Endothelial cell of umbilical vein (primary cell): ENCODE measurements at regions not wholly inside any gene's neighbourhood (a gene's known extent, or its start where the extent isn't known, plus 50 kb on each side); places are given as distances from the start of the nearest gene placed in this dataset.

Source experiments
- BruUV-seq: library from RNA; stranded (reverse); fragments of 400-500 nt; replicated peaks from 2 replicates; lab custom pipeline; 2021; lab: Mats Ljungman, UMichigan
- CTCF ChIA-PET: fragments of 300-600, 350-600 bp; sonication (Branson Sonifier 250); formaldehyde crosslinking; loops from one replicate; lab custom pipeline; 2021; ENCODE audit warnings: antibody characterized with exemption, inconsistent platforms; lab: Charles Lee
- POLR2A ChIA-PET: fragments of 300-600, 350-600 bp; sonication (Branson Sonifier 250); formaldehyde crosslinking; loops from one replicate; lab custom pipeline; 2021; ENCODE audit warnings: antibody characterized with exemption, inconsistent platforms; lab: Charles Lee
- DNase-seq: peaks from one replicate; pipeline ENCODE4 v3.0.0-alpha.2; 2011; ENCODE audit warnings: low read depth, low spot score
- FAIRE-seq: peaks from 2 replicates; lab custom pipeline; 2011; peaks lifted over from hg19 to GRCh38; lab: Jason Lieb, UNC
- H2AFZ ChIP-seq: 2 replicates; pipeline ENCODE4 v1.6.0; 2012; ENCODE audit warnings: low read depth, low read length, control low read depth, inconsistent platforms
- H3K27ac ChIP-seq: 2 replicates; pipeline ENCODE4 v1.5.1; 2011; ENCODE audit warnings: low read depth, mild to moderate bottlenecking, control low read depth, low read length, moderate library complexity; ENCODE audit not compliant: insufficient read depth
- H3K27me3 ChIP-seq, 2 experiments: 2 replicates each; pipeline versions ENCODE4 v1.6.0 to v1.6.1; 2011; ENCODE audit warnings: low read length in 2 of 2, mixed read lengths in 1 of 2; ENCODE audit not compliant: control insufficient read depth in 2 of 2, insufficient read depth in 2 of 2
- H3K36me3 ChIP-seq, 2 experiments: 2 replicates in 1 of 2; 3 replicates in 1 of 2; pipeline ENCODE4 v1.5.1; 2011; ENCODE audit warnings: low read length in 2 of 2, mild to moderate bottlenecking in 1 of 2, moderate library complexity in 1 of 2; ENCODE audit not compliant: control insufficient read depth in 2 of 2, insufficient read depth in 2 of 2; ENCODE audit errors: extremely low read depth in 1 of 2
- H3K4me1 ChIP-seq: 3 replicates; pipeline ENCODE4 v1.5.1; 2011; ENCODE audit warnings: mild to moderate bottlenecking, low read length; ENCODE audit not compliant: control insufficient read depth, insufficient read depth; ENCODE audit errors: extremely low read depth
- H3K4me2 ChIP-seq: 2 replicates; pipeline ENCODE4 v1.6.1; 2011; ENCODE audit warnings: low read length, control low read depth, mixed read lengths; ENCODE audit not compliant: insufficient read depth
- H3K4me3 ChIP-seq, 3 experiments: fragments of 200-600 bp in 1 of 3; sonication (generic), shearing (Covaris generic) in 1 of 3; replicated peaks in 1 of 3; 2 replicates each; pipeline ENCODE4 v1.5.1; 2011 to 2016; ENCODE audit warnings: control low read depth in 3 of 3, low read length in 3 of 3, mild to moderate bottlenecking in 2 of 3, inconsistent platforms in 1 of 3, low read depth in 1 of 3, moderate library complexity in 1 of 3; ENCODE audit not compliant: insufficient read depth in 1 of 3
- H3K79me2 ChIP-seq: 2 replicates; pipeline ENCODE4 v1.6.0; 2012; ENCODE audit warnings: low read length, inconsistent platforms; ENCODE audit not compliant: control insufficient read depth, insufficient read depth
- H3K9ac ChIP-seq: replicated peaks from 2 replicates; pipeline ENCODE3; 2011; ENCODE audit warnings: low read length, control low read depth; ENCODE audit not compliant: insufficient read depth; ENCODE audit errors: extremely low read depth
- H3K9me1 ChIP-seq: replicated peaks from 3 replicates; pipeline ENCODE4 v1.6.0; 2011; ENCODE audit warnings: mild to moderate bottlenecking, low read length; ENCODE audit not compliant: control insufficient read depth, insufficient read depth; ENCODE audit errors: extremely low read depth
- H3K9me3 ChIP-seq: replicated peaks from 2 replicates; pipeline ENCODE4 v1.5.1; 2012; ENCODE audit warnings: low read length, inconsistent platforms; ENCODE audit not compliant: control insufficient read depth, insufficient read depth
- H4K20me1 ChIP-seq: replicated peaks from 2 replicates; pipeline ENCODE3; 2011; ENCODE audit warnings: mild to moderate bottlenecking, low read length; ENCODE audit not compliant: control insufficient read depth, insufficient read depth; ENCODE audit errors: extremely low read depth
- CTCF ChIP-seq, 2 donors: IDR thresholded peaks; 1 replicate in 1 of 2; 2 replicates in 1 of 2; pipeline ENCODE4 v1.5.1; 2011; ENCODE audit warnings: low read length in 2 of 2, mild to moderate bottlenecking in 2 of 2, moderate library complexity in 2 of 2, control low read depth in 1 of 2, inconsistent platforms in 1 of 2, low read depth in 1 of 2; ENCODE audit not compliant: insufficient read depth in 1 of 2; ENCODE audit errors: extremely low read depth in 1 of 2
- EZH2 ChIP-seq: IDR thresholded peaks from 2 replicates; pipeline ENCODE4 v1.6.1; 2012; ENCODE audit warnings: borderline replicate concordance, low read depth, mild to moderate bottlenecking, moderate library complexity, low read length, inconsistent platforms; ENCODE audit not compliant: severe bottlenecking
- FOS ChIP-seq: IDR thresholded peaks from 2 replicates; pipeline ENCODE4 v1.6.1; 2011; ENCODE audit warnings: mild to moderate bottlenecking, low read length, moderate library complexity, borderline replicate concordance; ENCODE audit not compliant: insufficient read depth
- GATA2 ChIP-seq: IDR thresholded peaks from 2 replicates; pipeline ENCODE4 v1.7.0; 2011; ENCODE audit warnings: low read depth, mild to moderate bottlenecking, moderate library complexity, mixed read lengths, low read length; ENCODE audit not compliant: insufficient read length, insufficient read depth
- MAX ChIP-seq: IDR thresholded peaks from 2 replicates; pipeline ENCODE4 v1.6.1; 2011; ENCODE audit not compliant: insufficient read depth, insufficient read length
- MYC ChIP-seq: IDR thresholded peaks from one replicate; pipeline ENCODE4 v1.6.1; 2011; ENCODE audit warnings: mild to moderate bottlenecking, low read depth, low read length
- dilution Hi-C: fragments of 300-500 bp; cut with MboI; formaldehyde crosslinking; loops from one replicate; pipeline ENCODE4 v1.15.0; 2019; ENCODE audit warnings: low sequenced_read_pairs; ENCODE audit not compliant: extremely low pct_ligation_motif_present
- intact Hi-C: fragments of 100-400 bp; cut with micrococcal nuclease; formaldehyde crosslinking; loops from one replicate; pipeline ENCODE4 v1.10.0; 2022

- no peak overlapping the region for H3K4me3 ChIP-seq
- no peak overlapping the region for H2AFZ ChIP-seq
- CTCF ChIA-PET, result interaction anchor here (1.0 kb wide), 1 partner anchor 11 kb away, joined by 3 read pairs; no protein-coding TSS in a partner anchor
- POLR2A ChIA-PET, result no interaction called here
- H3K9me3 ChIP-seq, result no peaks in the 10 kb centered on the region
- H3K4me2 ChIP-seq, result no peak overlapping the region
- H3K4me1 ChIP-seq, result peaks cover 11% of the 10 kb centered on the region
- H3K9me1 ChIP-seq, result no peaks in the 10 kb centered on the region
- FAIRE-seq, result peak; percentile 8
- no peak for DNase-seq
- H3K27ac ChIP-seq, result no peak overlapping the region
- H3K27me3 ChIP-seq, result no peaks in the 10 kb centered on the region
- TF ChIP-seq MAX, result no peak
- TF ChIP-seq MYC, result no peak
- TF ChIP-seq CTCF (IDR thresholded peaks at IDR 0.05; ENCODE audit: extremely low read depth in 1 of 2, insufficient read depth in 1 of 2, low read depth in 1 of 2, low read length in 2 of 2), result no peak
- TF ChIP-seq FOS, result no peak
- no peak for TF ChIP-seq EZH2
- TF ChIP-seq GATA2, result no peak
- H3K36me3 ChIP-seq, result no peaks in the 10 kb centered on the region
- no peaks in the 10 kb centered on the region for H3K79me2 ChIP-seq
- BruUV-seq, result no TSS peak
- no peaks in the 10 kb centered on the region for H4K20me1 ChIP-seq
- no peak overlapping the region for H3K9ac ChIP-seq
- dilution Hi-C loops, result no loop called here
- intact Hi-C loops, result no loop called here
Measured at GRCh38 chr1:234907208-234907939, 221.3 kb downstream of the TOMM20 start.
